ELR (cell line): ENCODE measurements at regions not wholly inside any gene's neighbourhood (a gene's known extent, or its start where the extent isn't known, plus 50 kb on each side); places are given as distances from the start of the nearest gene placed in this dataset.

Source experiments
- DNase-seq: peaks from one replicate; pipeline ENCODE4 v3.0.0-alpha.2; 2015; ENCODE audit warnings: low read depth

- DNase-seq = peak; percentile 93
These were observed 106.1 kb upstream of the CPEB4 start for GRCh38 chr5:173781816-173782670.

DNA sequence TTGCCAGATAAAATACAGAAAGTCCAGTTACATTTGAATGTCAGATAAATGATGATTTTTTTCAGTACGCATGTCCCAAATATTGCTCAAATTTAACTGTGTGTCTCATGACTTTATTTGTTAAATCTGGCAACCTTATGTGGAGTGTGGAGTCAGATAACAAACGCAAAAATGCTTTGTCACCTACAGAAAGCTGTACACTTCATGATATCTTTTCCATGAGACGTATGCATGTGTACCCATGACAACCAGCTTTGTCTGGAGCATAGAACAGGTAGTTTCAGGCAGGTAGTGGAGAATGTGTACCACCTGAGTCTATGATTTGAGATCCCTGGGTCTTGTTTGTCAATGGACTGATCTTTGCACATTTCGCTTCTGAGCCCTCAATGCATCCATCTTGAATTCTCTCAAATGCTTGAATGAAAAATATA is 105.5 kb upstream of the CPEB4 start:
- no peak for DNase-seq

DNA sequence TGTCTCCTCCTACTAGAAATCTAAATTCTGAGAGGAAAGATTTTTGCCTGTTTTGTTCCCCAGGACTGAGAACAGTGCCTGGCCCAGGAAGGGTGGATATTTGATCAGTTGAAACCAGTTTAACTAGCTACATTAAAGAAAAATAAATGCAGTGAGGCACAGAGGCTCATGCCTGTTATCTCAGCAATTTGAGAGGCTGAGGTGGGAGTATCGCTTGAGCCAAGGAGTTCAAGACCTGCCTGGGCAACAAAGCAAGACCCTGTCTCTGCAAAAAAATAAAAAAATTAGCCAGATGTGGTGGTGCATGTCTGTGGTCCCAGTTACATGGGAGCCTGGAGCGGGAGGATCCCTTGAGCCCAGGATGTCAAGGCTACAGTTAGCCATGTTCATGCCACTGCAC is 104.8 kb upstream of the CPEB4 start:
- no peak for DNase-seq

DNA sequence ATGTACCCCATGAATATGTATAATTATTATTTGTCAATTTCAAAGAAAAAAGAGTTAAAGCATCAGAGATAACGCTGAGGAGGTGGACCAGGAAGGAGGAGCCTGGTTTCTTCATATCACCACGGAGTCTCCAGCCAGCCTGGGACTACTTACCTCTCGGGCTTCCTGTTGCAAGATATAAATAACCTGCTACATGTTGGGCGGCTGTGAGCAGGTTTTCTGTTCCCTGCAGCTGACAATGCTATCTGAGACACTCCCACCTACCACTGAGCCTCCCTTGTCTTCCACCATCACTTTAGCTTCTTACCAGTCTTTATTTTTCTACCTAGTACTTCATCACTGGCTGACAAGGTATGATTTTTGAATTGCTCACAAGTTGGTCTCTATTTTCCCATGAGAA is 102.7 kb upstream of the CPEB4 start:
- no peak for DNase-seq

DNA sequence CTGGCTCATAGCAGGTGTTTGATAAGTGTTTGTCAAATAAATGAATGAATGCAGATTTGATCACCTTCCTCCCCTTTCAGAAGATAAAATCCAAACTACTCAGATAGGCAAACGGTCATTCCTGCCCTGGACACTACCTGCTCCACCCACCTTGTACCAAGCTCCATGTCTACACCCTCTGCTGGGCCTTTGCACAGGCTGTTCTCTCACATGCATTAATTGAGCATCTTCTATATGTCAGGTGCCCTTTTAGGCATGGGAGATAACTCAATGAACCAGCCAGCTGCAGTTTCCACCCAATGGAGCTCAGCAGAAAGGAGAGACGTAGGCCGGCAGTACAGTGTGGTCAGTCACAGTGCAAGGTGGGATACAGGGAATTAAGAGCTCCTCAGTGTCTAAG is 102.3 kb upstream of the CPEB4 start:
- no peak for DNase-seq

DNA sequence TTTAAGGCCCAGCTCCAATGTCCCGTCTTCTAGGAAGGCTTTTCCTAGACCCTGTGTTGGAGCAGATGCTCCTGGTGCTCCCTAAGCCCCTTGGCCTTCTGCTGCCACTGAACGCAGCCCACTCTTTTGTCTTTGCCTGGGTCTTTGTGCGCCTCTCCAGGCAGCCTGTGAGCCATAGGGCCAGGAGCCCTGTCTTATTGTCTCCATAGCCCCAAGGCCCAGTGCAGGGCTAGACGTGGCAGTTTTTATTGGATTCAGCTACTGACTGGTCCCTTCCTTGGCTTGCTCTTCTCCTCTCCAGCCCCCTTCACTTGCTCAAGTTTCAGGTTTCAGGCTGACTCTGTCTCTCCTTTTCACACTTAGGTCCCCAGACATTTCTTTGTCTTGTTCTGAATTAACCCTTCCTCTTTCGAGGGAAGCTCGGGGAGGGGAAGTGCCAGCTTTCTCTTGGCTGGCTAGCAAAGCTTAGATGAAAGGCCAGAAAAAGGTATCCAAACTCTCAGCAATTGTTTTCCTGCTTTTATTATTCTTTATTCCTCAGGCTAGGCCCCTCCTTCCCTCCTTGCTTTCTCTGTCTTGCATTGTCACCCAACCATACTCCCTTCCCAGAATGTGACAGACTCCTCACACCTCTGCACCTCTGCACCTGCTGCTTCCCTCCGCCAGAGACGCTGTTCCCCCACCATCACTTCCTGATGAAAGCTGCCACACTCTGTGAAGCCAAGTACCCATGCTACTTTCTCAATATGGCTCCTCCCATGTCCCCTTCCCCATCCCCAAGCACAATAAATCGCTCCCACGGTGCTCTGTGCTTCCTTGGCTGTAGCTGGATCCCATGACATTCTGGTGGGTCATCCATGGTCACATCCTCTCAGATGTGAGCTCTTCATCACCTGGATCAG is 101.6 kb upstream of the CPEB4 start:
- DNase-seq = no peak

DNA sequence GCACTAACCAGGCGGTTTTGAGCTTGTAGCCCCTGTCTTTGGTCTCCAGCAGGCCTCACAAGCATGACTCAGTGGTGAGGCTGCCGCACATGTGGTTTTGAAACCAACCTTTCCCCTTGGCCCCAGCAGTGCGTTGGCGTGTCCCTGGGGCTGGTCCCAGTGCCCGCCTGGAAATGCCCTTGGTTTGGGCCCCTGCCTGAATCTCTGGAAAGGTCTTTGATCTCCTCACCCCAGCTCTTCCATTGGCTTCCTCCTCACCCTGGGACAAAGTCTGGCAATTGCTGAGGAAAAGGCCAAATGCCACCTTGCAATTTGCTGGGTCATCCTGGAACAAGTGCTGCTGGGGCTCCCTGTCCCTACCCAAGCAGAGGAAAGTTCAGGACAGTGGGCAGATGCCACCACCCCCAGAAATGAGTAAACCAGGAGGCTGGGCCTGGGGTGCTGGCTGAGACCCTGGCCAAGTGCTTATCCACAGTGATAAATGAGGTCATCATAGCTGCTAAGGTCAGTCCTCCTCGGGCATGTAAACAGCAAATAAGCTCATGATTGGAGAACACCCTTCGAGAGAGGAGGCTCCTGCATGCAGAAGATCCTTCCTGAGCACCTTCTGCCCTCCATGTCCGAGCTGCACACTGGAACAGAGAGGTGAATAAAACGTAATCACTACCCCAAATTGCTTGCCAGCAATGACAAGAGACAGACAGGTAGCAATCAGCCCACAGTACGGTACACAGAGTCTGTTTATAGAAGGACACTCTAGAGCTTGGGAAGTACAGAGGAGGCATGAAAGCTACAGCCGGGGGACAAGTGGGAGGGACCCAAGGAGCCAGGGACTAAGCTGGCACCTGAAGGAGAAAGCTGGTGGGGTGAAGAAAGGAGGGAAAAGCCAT is 98.9 kb upstream of the CPEB4 start:
- DNase-seq = peak; percentile 93

DNA sequence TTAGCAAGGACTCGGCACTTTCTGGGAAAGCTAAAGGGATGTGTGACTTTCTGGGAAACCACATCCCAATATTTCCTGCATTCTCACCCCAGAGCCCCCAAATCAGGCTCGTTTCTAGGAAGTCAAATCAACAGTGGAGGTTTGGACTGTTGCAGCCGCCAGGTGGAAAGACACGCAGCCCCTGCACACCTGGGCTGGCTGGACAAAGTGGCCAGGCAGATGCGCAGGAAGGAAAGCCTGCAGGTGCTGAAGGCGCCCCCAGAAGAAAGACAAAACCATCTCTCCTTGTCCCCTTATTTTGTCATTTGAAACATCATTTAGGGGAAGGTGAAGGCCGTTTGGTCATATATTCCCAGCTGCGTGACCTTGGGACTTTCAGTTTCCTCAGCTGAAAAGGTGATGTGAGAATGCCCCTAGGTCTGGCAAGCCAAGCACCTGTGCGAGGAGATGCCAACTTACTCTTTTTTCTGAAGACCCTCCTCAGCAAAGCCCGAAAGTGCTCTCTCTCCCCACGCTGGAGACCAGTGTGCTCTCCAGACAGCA is 97.9 kb upstream of the CPEB4 start:
- DNase-seq = no peak

DNA sequence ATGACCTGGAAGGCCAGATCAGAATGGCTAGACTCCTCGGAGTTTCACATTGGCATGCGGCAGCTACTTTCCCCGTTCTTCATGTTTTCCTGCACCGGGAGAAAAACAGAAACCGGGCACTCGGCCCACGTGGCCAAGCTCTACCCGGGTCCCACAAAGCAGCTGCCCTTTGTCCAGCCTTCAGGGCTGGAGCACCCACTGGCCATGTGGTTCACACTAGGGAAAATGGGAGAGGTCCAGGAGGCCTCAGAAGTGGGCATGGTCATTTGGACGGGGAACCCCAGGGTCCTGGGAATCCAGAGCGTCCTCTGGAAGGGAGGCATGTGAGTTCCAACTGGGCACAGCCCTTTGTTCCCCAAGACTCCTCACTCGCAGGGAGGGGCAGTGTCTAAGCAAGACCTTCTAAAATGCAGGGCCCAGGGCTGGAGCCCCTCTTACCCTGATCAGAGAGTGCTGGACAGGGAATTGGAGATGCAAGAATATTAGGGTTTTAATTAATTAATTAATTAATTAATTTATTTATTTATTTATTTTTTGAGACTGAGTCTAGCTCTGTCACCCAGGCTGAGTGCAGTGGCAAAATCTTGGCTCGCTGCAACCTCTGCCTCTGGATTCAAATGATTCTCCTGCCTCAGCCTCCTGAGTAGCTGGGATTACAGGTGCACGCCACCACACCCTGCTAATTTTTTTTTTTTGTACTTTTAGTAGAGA is 97.2 kb upstream of the CPEB4 start:
- DNase-seq = no peak

GRCh38 chr5:173791878-173792277 is 96.3 kb upstream of the CPEB4 start:
- no peak for DNase-seq

- DNase-seq = no peak
These were observed 95.2 kb upstream of the CPEB4 start for GRCh38 chr5:173792781-173793547.

DNA sequence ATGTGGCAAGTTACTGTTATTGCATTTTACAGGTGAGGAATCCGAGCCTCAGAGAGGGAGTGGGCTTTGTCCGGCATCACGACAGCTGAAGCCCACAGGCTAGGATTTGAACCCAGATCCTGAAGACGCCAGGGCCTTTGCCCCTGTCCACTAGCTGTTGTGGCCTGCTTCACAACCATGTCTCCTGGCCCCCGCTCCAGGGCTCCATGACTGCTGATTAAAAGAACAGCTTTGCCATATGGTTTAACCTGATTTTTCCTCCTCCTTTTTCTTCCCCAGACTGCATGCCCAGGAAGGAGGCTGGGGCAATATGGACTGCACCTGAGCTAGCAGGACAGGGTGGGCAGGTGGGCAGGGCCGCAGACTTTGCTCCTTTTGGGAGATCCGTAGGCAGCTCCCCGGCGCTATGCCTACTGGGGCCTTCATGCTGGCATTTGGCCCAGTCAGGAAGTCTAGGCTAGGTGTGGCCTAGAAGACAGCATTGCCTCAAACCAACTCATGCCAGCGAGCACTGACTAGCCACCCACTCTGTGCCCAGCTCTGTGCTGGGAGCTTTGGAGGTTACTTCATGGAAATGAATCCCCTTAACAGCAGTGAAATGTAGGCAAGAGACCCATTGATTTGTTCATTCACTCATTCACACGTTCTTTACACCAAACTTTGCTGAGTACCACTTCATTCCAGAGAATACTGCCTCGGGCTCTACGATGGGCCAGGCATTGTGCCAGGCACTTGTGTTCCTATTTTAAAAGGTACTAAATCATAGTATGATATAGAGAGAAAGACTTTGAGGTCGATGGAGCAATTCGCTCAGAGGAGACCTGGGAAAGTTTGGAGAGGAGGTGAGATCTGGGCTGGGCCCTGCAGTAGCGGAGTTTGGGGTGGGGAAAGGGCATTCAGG is 94.3 kb upstream of the CPEB4 start:
- DNase-seq = no peak

DNA sequence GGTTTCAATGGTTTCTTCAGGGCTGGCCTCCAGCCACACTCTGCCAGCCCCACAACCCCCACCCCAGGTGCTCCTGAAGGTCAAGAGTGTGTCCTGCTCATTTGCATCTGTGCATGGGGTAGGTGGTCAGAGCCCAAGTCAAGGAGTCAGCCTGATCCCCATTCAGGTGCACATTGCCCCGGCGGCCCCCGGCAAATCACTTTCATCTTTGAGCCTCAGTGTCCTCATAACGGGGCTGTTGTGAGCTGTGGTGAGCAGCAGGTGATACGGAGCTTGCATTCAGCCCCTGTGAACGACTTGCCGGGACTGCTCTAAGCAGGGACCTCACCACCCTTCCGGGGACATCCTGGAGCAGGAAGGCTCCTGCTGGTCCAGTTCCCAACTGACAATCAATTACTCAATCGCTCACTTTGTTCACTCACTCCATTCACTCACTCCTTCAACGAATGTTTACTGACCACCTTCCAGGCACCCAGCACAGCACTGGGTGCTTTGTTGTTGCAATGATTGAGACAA is 93.2 kb upstream of the CPEB4 start:
- no peak for DNase-seq

DNA sequence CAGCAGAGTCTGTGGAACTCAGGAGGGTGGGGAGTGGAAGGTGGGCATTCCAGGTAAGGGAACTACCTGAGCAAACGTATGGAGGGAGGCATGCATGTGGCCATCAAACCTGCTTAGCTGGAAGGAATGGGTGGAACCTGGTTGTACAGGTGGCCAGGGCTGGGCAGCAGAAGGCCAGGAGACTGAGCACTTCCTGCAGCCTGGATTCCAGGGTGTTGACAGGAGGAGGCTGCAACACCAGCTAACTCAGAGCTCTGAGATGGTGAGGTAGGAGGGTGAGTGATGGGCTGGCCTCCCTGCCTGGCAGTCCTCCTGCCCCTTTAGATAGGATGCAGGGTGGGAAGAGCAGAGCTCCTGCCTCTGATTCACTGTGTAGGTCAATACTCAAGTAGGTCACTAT is 92.5 kb upstream of the CPEB4 start:
- DNase-seq = no peak

- no peak for DNase-seq
These were observed 91.2 kb upstream of the CPEB4 start for GRCh38 chr5:173796721-173797495.

- DNase-seq = no peak
These were observed 89.9 kb upstream of the CPEB4 start for GRCh38 chr5:173798127-173798810.

GRCh38 chr5:173800340-173800739 is 87.8 kb upstream of the CPEB4 start:
- no peak for DNase-seq

GRCh38 chr5:173801006-173801405 is 87.1 kb upstream of the CPEB4 start:
- DNase-seq = no peak
